KBM-7 (cell line): ENCODE measurements at regions not wholly inside any gene's neighbourhood (a gene's known extent, or its start where the extent isn't known, plus 50 kb on each side); places are given as distances from the start of the nearest gene placed in this dataset.
"Not testable (repeated sequence)": the region's sequence is repeated elsewhere in the genome, so short reads cannot be mapped to it uniquely, and the experiment has no call there.

Experiments
- DNase-seq: peaks from one replicate; pipeline ENCODE4 v3.0.0-alpha.2; 2015
- in situ Hi-C: fragments of 300-500 bp; cut with MboI; formaldehyde crosslinking; loops from 2 replicates; pipeline ENCODE4 v1.14.3; 2020; ENCODE audit warnings: low sequenced_read_pairs, low pct_unique_long_range_greater_than_20kb, mixed read lengths

DNA sequence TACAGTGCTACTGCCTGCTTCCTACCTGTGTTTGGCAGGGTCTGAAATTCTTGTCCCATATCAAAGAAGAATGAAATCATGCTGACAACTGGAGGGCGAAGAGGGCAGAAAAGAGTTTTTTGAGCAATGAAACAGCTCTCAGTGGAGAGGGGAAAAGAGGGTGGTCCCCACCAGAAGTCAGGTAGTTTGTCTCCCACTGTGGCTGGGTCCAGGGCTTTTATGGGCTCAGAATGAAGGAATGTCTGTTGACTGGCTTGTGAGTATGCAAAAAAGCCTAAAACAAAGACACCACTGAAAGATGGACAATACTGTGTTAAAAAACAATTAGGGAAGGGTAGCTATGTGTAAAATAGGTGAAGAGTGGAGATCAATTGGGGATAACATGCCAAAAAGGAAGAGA lies 115.0 kb downstream of the ADAM29 start:
- no peak for DNase-seq
- in situ Hi-C loops, result no loop called here

DNA sequence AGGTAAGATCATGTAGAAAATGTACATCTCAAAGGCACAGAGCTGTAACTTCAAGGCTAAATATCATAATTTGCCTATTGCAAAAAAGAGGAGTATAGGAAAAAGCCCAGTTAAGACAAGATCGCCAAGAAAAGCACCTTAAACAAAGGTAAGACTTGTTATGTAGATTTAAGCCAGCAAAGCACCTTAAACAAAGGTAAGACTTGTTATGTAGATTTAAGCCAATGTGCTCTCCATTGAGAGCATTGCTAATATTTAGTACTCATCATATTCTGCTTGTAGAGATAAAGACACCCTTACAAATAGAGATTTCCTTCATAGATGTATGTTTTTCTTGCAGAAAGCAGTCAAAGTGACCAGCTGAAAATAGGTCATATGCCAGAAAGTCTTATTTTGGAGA lies 115.8 kb downstream of the ADAM29 start:
- no peak for DNase-seq
- in situ Hi-C loops, result no loop called here

DNA sequence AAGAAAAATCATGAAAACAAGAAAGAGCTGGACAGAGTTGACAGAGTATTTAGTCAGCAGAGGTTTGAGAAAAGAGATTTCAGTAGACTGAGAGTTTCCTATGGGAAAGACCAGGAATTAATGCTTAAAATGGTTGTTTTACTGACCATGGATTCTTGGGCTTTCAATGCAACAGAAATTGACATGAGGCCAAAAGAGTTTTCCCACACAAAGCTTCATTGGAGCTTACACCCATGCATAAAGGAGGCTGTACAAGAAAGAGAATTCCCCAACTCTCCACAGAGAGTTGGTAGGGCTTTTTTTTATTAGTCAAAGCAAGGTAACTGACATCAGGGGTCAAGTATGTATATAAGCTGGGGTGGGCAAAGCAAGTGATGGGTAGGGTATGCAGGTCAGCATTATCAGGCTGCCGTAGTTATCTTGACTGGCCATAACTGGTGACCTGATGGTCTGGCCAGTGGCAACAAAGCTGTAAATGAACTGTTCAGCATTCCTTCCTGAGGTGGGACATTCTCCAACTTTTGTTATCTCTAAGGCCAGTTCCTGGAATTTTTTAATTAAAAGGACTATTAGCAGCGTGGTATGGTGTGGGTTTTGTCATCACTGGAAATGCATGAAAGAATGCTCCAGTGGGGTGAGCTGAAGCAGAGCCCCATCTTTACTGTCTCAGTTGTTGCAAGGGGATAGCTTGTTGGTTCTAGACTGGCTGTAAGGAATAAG lies 117.0 kb downstream of the ADAM29 start:
- in situ Hi-C loops, result no loop called here
- no peak for DNase-seq

DNA sequence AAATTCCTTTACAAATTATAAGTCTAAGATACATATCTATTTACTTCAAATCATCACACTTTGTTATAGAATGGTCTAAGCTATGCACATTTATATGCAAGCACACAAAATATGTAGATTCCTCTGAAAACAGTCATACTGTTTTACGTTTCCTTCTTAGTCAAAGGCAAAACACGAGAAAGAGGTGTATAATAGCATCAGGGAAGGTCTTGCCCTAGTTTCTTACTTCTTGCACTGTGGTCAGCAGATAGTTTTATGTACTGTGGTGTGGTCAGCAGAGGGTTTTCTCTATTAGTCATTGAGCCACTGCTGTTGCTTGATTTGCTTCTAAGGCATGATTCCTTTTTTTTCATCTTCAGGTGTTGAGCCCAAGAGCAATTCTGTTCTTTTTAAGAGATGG lies 117.7 kb downstream of the ADAM29 start:
- DNase-seq, result no peak
- in situ Hi-C loops, result no loop called here

DNA sequence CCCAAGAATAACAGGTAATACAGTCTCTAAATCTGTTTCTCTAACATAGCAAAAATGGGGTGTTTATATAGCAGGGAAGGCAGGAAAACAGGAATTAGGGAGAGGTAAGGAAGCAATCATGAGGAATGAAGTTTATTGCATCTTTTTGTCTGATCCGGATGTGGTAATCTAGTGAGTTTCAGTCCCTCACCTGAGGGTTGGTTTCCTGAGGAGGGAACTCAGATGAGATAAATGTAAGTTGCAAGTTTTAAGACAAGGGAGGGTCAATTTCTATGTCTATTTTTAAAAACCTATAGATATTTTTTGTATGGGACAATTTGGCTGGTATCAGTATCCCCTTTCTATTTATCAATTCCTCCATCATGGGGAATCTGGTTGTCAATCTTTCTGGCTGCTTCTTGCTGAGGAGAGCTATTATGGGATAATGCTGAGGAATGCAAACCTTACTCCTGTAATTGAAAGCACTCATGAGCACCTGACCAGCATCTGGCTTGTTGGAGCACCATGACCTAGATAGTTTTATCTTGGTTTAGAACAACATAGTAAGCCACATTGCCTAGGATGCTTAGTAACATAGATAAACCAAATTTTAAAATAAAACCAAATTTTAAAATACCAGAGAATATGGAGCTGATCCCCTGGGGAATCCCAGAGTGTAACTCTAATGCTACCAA lies 130.1 kb downstream of the ADAM29 start:
- in situ Hi-C loops, result no loop called here
- no peak for DNase-seq

DNA sequence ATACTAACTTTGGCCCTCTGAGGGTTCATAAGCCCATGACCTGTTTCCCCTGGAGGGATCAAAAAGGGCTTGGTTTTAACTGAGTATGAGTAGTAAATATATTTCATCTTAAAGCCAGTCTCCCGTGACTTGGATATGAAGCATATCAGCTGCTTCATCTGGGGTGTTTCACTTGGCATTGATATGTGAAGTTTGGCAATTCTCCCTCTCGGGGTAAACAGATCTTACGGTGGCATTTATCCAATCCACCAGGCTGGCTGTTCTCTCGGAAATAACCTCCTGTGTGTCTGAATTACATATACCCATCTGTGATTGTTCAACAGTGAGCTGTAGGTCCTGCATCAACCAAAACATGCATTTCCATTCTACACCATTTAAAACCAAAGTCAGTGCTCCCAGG lies 130.7 kb downstream of the ADAM29 start:
- no peak for DNase-seq
- in situ Hi-C loops, result no loop called here

DNA sequence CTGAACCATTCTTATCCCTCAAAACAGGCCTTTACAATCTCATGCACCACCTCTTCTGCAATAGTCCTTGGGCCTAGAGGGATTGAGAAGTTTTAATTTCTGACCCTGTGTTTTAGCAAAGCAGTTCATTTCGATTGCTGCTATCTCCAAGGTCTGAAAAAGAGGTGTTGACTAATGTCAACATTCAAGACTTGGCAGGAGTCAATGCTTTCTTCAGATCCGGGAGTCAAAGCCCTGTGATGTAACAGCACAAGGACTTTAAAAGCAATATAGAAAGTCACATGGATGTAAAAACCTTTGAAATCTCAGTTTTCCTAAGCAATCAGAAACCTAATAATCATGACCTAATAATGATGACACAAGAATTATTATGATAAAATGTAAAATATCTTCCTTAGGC lies 133.8 kb downstream of the ADAM29 start:
- in situ Hi-C loops, result no loop called here
- no peak for DNase-seq

DNA sequence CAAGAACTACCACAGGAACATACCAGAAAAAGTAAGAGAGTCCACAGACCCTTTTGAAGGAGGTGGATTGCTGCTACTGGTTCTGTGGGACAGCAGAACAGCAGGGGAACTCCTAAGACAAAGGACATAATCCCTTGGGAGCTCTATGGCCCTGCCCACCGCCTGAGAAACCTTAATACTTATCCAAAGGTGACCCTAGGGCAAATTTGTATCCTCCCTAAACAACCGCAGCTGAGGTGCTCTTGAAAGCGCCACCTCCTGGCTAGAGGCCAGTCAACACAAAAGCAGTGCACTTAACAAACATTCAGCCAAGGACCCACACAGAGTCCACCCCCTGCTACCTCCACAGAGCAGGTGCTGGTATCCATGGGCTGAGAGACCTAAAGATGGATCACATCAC lies 136.8 kb downstream of the ADAM29 start:
- in situ Hi-C loops, result no loop called here
- no peak for DNase-seq

DNA sequence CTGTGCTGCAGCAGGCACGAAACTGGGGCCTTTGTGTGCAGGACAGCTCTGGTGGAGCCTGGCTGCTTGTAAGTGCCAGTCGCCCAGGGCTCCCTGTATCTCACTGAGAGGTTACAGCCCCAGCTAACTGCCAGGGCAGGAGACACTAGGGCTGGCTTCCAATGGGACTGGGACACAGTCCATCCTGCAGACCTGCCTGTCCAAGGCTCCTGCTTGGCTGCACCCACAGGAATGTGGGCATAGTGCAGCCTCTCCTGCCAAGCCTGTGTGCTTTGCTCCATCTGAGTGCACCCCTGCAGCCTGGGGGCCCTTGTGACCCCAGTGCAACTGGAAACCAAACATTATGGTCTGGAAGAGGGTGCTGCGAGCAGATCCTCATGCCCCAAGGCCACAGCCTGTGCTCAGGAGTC lies 144.0 kb downstream of the ADAM29 start:
- in situ Hi-C loops, result no loop called here

DNA sequence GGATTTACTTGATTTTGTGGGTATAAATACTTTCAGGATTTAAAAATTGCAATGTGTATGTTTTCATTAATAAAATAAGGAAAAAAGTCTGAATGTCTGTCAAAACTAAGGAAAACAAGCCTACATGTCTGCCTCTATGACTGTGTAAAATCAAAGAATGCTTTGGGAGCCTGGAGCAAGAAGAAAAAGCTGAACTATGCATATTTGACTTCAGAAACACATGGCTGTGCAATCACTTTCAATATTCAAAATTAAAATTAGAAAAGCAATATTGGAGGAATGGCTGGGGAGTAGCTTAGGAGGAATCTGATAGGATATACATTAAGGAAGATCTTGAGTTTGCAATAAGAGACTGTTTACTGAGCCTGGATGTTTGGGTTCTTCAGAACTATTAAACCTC lies 147.1 kb downstream of the ADAM29 start:
- in situ Hi-C loops, result no loop called here

More for the DNA sequence above, 144.0 kb downstream of the ADAM29 start:
- DNase-seq, result no peak

DNA sequence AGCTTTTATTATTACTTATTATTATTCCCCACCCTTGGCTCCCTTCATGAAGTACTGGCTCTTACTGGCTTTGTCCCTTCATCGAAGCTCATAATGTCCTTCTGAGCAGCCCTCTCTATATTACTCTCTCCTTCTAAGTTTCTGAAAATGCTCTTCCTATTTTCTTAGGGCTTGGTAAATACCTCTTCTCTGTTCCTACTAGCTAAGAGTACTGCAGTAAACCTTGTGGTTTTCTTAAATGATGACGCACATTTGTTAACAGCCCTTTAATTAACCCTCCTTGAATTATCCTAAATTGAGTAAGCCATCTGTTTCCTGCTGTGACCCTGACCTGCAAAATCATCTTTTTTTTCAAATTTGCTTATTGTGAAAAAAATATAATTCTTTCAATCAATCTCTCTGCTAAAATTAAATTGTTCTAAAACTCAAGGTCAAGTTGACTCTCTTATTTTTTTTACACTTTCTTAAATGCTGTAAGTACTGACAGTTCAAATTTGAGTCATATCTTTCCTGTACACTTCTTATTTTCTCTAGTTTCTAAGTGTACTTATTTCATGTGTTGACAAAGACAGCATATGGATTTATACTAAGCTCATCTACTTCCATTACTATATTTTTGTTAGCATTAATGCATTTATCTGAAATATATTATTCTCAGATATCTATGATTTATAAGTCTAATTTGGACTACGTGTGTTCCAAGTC lies 148.9 kb downstream of the ADAM29 start:
- peak; percentile 2 for DNase-seq
- in situ Hi-C loops, result no loop called here

More for the DNA sequence above, 147.1 kb downstream of the ADAM29 start:
- no peak for DNase-seq

DNA sequence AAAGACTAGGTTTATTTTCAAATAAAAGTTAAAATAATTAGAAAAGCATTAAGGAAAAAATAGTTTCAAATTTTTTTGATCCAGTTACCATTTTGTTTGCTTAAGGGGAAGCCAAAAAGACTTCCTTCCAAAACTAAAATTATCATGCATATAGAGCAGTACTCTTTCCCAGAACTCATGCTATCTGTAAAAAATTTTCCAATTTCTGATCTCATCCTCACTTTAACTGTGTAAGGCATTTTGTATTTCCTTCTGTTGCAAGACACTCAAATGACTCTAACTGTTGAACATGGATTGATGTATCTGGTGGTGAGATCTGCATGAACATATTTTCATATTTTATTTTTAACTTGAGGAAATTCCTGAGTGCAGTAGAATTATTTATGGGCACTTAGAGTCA lies 150.1 kb downstream of the ADAM29 start:
- DNase-seq, result no peak
- in situ Hi-C loops, result no loop called here

DNA sequence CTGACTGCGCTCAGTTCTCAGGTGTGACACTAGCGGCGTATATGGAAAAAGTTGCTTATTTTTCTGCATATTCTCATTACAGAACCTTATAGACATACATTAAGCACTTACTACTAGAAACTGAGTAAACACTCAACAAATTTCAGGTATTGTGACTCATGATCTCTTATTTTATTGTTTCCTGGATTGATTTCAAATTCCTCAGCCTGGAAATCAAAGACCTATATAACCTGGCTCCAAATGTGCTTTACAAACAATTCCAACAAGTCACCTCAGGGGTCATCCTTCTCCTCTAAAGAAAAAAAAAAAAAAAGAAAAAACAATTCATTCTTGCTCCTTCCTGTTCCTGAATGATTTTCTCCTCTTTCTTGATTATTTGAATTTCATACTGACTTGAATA lies 152.3 kb downstream of the ADAM29 start:
- no peak for DNase-seq
- in situ Hi-C loops, result no loop called here

DNA sequence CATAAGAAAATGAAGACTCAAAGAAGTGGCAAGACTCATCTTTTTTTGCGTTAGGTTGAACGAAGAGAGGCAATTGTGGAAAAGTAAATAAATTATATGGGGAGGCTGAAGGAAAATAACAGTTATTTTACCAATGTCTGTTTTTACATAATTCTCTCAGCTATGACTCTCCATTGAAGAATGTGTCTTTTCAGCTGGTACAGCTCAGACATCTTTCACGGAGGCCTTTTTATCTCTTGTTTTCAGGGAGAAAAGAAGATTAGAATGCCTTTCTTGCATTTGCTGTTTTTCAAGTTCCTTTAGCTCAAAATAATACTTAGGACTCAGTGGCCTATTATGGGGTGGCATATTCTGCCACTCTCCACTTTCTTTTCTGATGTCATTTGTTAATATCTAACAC lies 153.0 kb downstream of the ADAM29 start:
- no peak for DNase-seq
- in situ Hi-C loops, result no loop called here

DNA sequence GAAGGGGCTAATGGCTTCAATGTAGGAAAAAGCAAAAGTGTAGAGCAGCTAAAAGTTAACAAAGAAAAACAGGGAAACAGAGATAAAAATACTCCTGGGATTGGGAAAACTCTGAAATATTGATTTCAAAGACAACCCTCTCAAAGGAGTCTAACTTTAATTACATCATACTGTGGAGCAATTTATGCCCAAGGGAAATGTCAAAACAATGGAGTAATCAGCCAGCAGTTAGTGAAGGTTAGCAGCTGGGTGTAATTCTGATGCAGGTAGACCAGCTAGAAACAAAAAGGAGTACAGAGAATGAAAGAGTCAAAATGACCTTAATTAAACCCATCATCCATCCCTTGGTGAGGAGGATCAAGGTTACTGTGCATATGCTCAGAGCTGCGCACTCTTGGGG lies 169.0 kb downstream of the ADAM29 start:
- in situ Hi-C loops, result no loop called here
- no peak for DNase-seq

DNA sequence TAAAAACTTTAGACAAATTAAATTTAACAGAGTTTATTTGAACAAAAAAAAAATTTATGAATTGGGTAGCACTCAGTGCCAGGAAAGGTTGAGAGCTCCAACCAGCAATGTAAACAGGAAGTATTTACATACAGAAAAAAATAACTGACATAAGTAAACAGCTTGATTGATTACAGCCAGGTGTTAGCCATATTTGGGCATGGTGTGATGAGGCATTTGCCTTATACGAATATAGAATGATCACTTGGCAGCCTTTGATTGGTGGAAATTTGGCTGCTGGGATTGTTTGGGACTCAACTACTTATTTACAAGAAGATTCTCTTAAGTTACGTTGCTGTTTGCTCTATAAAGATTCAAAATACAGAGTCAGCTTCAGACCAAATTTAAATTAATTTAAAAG lies 172.0 kb downstream of the ADAM29 start:
- in situ Hi-C loops, result no loop called here
- DNase-seq, result no peak

DNA sequence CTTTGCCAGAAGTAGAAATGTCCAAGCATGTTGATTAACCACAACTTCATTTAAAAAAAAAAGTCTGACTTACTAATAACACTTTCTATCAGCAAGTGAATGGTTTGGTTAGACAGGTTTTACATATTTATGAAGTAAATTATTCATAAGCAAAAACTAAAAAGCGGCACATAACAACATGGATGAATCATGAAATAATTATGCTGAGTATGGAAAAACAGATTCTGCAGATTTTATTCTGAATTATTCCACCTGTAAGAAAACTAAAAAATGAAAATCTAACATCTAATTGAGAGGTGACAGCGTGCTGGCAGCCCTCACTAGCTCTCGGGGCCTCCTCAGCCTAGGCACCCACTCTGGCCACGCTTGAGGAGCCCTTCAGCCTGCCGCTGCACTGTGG lies 173.5 kb downstream of the ADAM29 start:
- no peak for DNase-seq
- in situ Hi-C loops, result no loop called here

DNA sequence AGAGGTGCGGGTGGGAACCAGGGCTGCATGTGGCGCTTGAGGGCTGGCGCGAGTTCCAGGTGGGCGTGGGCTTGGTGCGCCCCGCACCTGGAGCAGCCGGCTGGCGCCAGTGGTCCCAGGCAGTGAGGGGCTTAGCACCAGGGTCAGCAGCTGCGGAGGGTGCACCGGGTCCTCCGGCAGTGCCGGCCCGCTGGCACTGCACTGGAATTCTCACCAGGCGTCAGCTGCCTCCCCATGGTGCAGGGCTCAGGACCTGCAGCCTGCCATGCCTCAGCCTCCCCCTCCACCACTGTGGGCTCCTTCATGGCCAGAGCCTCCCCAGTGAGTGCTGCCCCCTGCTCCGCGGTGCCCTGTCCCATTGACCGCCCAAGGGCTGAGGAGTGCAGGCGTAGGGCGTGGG lies 174.0 kb downstream of the ADAM29 start:
- in situ Hi-C loops, result no loop called here
- no peak for DNase-seq

DNA sequence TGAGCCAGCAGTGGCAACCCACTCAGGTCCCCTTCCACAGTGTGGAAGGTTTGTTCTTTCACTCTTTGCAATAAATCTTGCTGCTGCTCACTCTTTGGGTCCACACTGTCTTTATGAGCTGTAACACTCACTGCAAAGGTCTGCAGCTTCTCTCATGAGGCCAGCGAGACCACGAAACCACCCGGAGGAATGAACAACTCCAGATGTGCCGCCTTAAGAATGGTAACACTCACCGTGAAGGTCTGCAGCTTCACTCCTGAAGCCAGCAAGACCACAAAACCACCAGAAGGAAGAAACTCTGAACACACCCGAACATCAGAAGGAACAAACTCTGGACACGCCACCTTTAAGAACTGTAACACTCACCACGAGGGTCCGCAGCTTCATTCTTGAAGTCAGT lies 174.9 kb downstream of the ADAM29 start:
- in situ Hi-C loops, DNase-seq: not testable (repeated sequence)

DNA sequence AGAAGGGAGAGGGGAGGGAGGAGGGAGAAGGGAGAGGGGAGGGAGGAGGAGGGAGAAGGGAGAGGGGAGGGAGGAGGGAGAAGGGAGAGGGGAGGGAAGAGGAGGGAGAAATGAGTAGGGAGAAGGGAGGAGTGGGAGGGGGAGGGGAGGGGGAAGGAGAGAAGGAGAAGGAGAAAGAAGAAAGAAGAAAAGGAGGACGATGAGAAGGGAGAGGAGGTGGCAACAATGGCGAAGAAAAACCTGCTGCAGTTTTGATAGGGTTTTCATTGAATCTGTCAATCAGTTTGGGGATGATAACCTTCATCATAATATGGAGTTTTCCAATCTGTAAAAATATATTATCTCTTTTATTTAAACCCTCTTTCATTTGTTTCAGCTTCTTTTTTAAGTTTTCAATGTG lies 185.2 kb downstream of the ADAM29 start:
- no peak for DNase-seq
- in situ Hi-C loops, result no loop called here
